ENCODE measurements at regions not wholly inside any gene's neighbourhood (a gene's known extent, or its start where the extent isn't known, plus 50 kb on each side); places are given as distances from the start of the nearest gene placed in this dataset.

DNA sequence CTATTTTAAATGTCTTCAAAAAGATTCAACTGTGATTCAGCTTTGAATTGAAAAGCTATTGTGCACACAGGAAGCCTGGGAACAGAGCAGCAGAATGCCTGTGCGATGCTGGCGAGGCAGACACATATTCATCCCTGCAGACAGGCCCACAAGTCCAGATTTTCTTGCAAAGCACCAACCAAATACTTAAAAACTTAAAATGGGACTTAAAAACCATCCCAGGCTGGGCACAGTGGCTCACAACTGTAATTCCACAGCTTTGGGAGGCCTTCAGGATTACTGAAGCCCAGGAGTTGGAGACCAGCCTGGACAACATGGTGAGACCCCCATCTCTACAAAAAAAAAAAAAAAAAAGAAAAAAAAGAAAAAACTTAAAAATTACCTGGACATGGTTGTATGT lies 122.6 kb upstream of the SERPIND1 start:
- Histone ChIP-seq H3K9me3 (no peaks in the 10 kb centered on the region), H3K36me3 (no peaks in the 10 kb centered on the region), H3K4me1 (no peaks in the 10 kb centered on the region), H3K27ac (no peak overlapping the region), H3K4me3 (no peak overlapping the region), H3K27me3 (no peaks in the 10 kb centered on the region)
- FAIRE-seq (no peak), ATAC-seq (no peak), DNase-seq (peak in 1 of 6 donors; percentile 5)
- 88 to 96% methylated on average over 2 of the region's 2 CpGs for WGBS, 2 donors
- TF ChIP-seq, protein P1, sequence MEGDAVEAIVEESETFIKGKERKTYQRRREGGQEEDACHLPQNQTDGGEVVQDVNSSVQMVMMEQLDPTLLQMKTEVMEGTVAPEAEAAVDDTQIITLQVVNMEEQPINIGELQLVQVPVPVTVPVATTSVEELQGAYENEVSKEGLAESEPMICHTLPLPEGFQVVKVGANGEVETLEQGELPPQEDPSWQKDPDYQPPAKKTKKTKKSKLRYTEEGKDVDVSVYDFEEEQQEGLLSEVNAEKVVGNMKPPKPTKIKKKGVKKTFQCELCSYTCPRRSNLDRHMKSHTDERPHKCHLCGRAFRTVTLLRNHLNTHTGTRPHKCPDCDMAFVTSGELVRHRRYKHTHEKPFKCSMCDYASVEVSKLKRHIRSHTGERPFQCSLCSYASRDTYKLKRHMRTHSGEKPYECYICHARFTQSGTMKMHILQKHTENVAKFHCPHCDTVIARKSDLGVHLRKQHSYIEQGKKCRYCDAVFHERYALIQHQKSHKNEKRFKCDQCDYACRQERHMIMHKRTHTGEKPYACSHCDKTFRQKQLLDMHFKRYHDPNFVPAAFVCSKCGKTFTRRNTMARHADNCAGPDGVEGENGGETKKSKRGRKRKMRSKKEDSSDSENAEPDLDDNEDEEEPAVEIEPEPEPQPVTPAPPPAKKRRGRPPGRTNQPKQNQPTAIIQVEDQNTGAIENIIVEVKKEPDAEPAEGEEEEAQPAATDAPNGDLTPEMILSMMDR (IDR thresholded peaks at IDR 0.05), result no peak
- intact Hi-C loops (cut with DNase I), result no loop called here

DNA sequence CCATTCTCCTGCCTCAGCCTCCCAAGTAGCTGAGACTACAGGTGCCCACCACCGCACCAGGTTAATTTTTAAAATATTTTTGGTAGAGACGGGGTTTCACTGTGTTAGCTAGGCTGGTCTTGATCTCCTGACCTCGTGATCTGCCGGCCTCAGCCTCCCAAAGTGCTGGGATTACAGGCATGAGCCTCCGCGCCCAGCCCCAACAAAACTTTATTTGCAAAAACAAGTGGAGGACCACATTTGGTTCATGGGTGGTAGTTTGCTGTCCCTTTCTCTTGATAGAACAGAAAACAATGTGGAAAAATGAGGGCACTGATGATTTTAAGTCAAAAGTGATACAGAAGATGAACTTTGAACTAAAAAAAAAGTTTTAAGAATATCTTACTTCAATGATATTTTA lies 121.8 kb upstream of the SERPIND1 start:
- DNase-seq (peak in 1 of 6 donors; percentile 9), FAIRE-seq (no peak), ATAC-seq (no peak)
- Histone ChIP-seq H3K36me3 (no peaks in the 10 kb centered on the region), H3K4me3 (no peak overlapping the region), H3K27me3 (no peaks in the 10 kb centered on the region), H3K4me1 (no peaks in the 10 kb centered on the region), H3K9me3 (no peaks in the 10 kb centered on the region), H3K27ac (no peak overlapping the region)
- TF ChIP-seq, protein P1 (IDR thresholded peaks at IDR 0.05), result no peak
- intact Hi-C loops (cut with DNase I), result no loop called here
- 86 to 90% methylated on average over 6 of the region's 6 CpGs for WGBS, 2 donors

DNA sequence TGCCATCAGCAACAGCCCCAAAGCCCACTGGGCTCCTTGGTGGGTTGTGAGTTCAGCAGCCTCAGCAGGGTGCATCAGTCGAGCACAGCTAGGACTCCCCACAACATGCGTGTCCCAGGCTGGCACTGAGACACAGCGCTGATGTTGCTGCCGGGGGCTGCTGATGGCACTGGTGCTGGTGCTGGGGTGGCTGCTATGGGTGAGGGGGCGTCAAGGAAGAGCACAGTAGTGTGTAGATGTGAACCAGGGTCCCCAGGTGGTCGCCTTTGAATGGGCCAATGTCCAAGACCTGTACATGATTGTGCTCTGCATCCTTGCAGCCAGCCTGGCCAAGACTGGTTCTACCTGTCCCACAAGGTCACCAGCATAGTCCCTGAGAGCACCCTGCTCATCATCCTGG lies 121.3 kb upstream of the SERPIND1 start:
- DNase-seq, result peak in 1 of 6 donors; percentile 37

DNA sequence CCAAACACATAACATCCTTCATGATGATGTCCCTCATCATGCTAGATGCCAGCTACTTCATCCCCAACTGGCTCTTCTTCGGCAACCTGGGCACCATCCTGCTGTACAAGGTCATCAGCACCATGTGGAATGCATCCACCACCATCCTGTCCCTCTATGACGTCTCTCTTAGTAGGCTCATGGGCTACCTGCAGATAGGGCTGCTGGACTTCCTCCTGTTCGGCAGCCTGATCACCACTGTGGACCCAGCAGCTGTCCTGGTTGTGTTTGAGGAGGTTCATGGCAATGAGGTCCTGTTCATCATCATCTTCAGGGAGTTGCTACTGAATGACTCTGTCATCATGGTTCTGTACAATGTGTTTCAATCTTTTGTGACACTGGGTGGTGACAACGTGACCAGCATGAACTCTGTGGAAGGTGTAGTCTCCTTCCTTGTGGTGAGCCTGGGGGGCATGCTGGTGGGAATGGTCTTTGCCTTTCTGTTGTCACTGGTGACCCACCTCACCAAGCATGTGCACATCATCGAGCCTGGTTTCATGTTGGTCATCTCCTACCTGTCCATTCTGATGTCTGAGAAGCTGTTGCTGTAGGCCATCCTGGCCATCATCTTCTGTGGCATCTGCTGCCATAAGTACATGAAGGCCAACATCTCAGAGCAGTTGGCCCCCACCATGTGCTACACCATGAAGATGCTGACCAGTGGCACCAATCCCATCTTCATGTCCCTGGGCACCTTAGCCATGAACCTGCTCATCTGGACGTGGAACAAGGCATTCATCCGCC lies 120.7 kb upstream of the SERPIND1 start:
- no peak overlapping the region for H3K27ac ChIP-seq
- no peaks in the 10 kb centered on the region for H3K36me3 ChIP-seq
- H3K4me3 ChIP-seq, result no peak overlapping the region
- intact Hi-C loops (cut with DNase I), result no loop called here
- no peaks in the 10 kb centered on the region for H3K27me3 ChIP-seq
- ATAC-seq, result no peak
- no peak for FAIRE-seq
- H3K4me1 ChIP-seq, result no peaks in the 10 kb centered on the region
- 86 to 90% methylated on average over 7 of the region's 7 CpGs for WGBS, 2 donors
- DNase-seq, result peak in 1 of 6 donors; percentile 13
- H3K9me3 ChIP-seq, result no peaks in the 10 kb centered on the region
- TF ChIP-seq, protein P1 (IDR thresholded peaks at IDR 0.05), result no peak

More for the DNA sequence above, 121.3 kb upstream of the SERPIND1 start:
- 79 to 90% methylated on average over 6 of the region's 6 CpGs for WGBS, 2 donors
- TF ChIP-seq, protein P1 (IDR thresholded peaks at IDR 0.05), result no peak
- no peaks in the 10 kb centered on the region for H3K27me3 ChIP-seq
- H3K4me3 ChIP-seq, result no peak overlapping the region
- H3K4me1 ChIP-seq, result no peaks in the 10 kb centered on the region
- ATAC-seq, result no peak
- H3K36me3 ChIP-seq, result no peaks in the 10 kb centered on the region
- no peak overlapping the region for H3K27ac ChIP-seq
- no peak for FAIRE-seq
- intact Hi-C loops (cut with DNase I), result no loop called here
- H3K9me3 ChIP-seq, result no peaks in the 10 kb centered on the region

DNA sequence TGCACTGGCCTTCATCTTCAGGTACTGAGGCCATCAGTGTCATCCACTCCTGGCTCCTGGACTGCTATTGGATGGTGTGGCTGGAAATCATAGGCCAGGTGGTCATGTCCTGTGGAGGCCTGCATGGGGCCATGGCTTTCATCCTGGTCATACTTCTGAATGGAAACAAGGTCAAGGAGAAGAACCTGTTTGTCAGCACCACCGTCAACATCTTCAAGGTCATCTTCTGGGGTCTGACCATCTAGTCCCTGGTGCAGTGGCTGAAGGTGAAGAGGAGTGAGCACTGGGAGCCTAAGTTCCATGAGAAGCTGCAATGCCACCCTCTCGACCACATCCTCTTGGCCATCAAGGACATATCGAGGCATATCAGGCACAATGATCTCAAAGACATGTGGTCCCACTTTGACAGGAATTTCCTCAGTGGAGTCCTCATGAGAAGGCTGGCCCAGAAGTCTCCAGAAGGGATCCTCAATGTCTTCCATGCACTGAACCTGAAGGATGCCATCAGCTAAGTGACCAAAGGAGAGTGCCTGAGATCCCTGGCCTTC lies 120.0 kb upstream of the SERPIND1 start:
- TF ChIP-seq, protein P1 (IDR thresholded peaks at IDR 0.05), result no peak
- no peaks in the 10 kb centered on the region for H3K4me1 ChIP-seq
- intact Hi-C loops (cut with DNase I), result no loop called here
- H3K36me3 ChIP-seq, result no peaks in the 10 kb centered on the region
- ATAC-seq, result no peak
- H3K9me3 ChIP-seq, result no peaks in the 10 kb centered on the region
- H3K27ac ChIP-seq, result no peak overlapping the region
- no peak for FAIRE-seq
- no peak overlapping the region for H3K4me3 ChIP-seq
- no peak for DNase-seq
- H3K27me3 ChIP-seq, result no peaks in the 10 kb centered on the region
- WGBS, 2 donors, result 81 to 82% methylated on average over 3 of the region's 3 CpGs

Data from pancreas (tissue), 10 donors.